SK-N-SH (cell line): ENCODE measurements at regions not wholly inside any gene's neighbourhood (a gene's known extent, or its start where the extent isn't known, plus 50 kb on each side); places are given as distances from the start of the nearest gene placed in this dataset.

Experiments
- CTCF ChIA-PET: fragments of 300-600, 350-600 bp; formaldehyde crosslinking; extraction: SDS; loops from one replicate; lab custom pipeline; 2021; lab: Yijun Ruan, JAX
- POLR2A ChIA-PET: fragments of 350-600 bp; sonication (Branson Sonifier 250); formaldehyde crosslinking; extraction: SDS; loops from one replicate; lab custom pipeline; 2020; ENCODE audit warnings: antibody characterized with exemption, inconsistent platforms; lab: Yijun Ruan, JAX
- DNase-seq: peaks from one replicate; pipeline ENCODE4 v3.0.0; 2012
- H2AFZ ChIP-seq: fragments of 200-600 bp; sonication (generic); 2 replicates; pipeline ENCODE4 v1.8.1; 2016; ENCODE audit warnings: antibody characterized with exemption, mild to moderate bottlenecking, low read depth
- H3F3A ChIP-seq: fragments of 200-600 bp; sonication (generic); replicated peaks from 2 replicates; pipeline ENCODE3; 2016; ENCODE audit warnings: antibody characterized with exemption, mild to moderate bottlenecking; ENCODE audit not compliant: insufficient read depth
- H3K27ac ChIP-seq, 2 experiments: fragments of 200-500 bp in 1 of 2; fragments of 200-600 bp in 1 of 2; sonication (Bioruptor generic) in 1 of 2; sonication (generic), shearing (Covaris generic) in 1 of 2; 2 replicates each; pipeline versions ENCODE4 v1.5.1 to v1.6.1; 2014 to 2016; ENCODE audit warnings: low read depth in 2 of 2, inconsistent platforms in 1 of 2, low read length in 1 of 2, mild to moderate bottlenecking in 1 of 2, mixed read lengths in 1 of 2
- H3K27me3 ChIP-seq: fragments of 200-600 bp; sonication (generic), shearing (Covaris generic); 2 replicates; pipeline ENCODE4 v1.6.1; 2016; ENCODE audit warnings: mixed run types; ENCODE audit not compliant: insufficient read depth
- H3K36me3 ChIP-seq, 2 experiments: fragments of 200-500 bp in 1 of 2; fragments of 200-600 bp in 1 of 2; sonication (Bioruptor generic) in 1 of 2; sonication (generic) in 1 of 2; replicated peaks in 1 of 2; 2 replicates each; pipeline versions ENCODE3 to v1.5.1; 2014 to 2016; ENCODE audit warnings: low read length in 1 of 2, mild to moderate bottlenecking in 1 of 2; ENCODE audit not compliant: insufficient read depth in 2 of 2, control insufficient read depth in 1 of 2
- H3K4me1 ChIP-seq, 2 experiments: fragments of 200-500 bp in 1 of 2; fragments of 200-600 bp in 1 of 2; sonication (Bioruptor generic) in 1 of 2; sonication (generic), shearing (Covaris generic) in 1 of 2; 2 replicates each; pipeline versions ENCODE4 v1.5.1 to v1.6.1; 2014 to 2016; ENCODE audit warnings: low read depth in 1 of 2, low read length in 1 of 2, mixed run types in 1 of 2; ENCODE audit not compliant: insufficient read depth in 2 of 2, control insufficient read depth in 1 of 2
- H3K4me2 ChIP-seq: fragments of 200-600 bp; sonication (generic), shearing (Covaris generic); 2 replicates; pipeline ENCODE4 v1.6.1; 2017; ENCODE audit warnings: mixed run types
- H3K4me3 ChIP-seq, 2 experiments: fragments of 200-500 bp in 1 of 2; fragments of 200-600 bp in 1 of 2; sonication (Bioruptor generic) in 1 of 2; sonication (generic), shearing (Covaris generic) in 1 of 2; 2 replicates each; pipeline versions ENCODE4 v1.5.1 to v1.8.1; 2014 to 2016; ENCODE audit warnings: low read depth in 2 of 2, inconsistent platforms in 1 of 2, low read length in 1 of 2, mild to moderate bottlenecking in 1 of 2, mixed read lengths in 1 of 2, moderate library complexity in 1 of 2
- H3K79me2 ChIP-seq: fragments of 200-600 bp; sonication (generic); 2 replicates; pipeline ENCODE4 v1.8.1; 2017; ENCODE audit warnings: mild to moderate bottlenecking; ENCODE audit not compliant: insufficient read depth
- H3K9ac ChIP-seq: fragments of 200-600 bp; sonication (generic); 2 replicates; pipeline ENCODE4 v1.6.1; 2017; ENCODE audit warnings: mixed run types
- H3K9me2 ChIP-seq: fragments of 200-600 bp; sonication (generic); 2 replicates; pipeline ENCODE4 v1.6.1; 2017; ENCODE audit warnings: mixed run types
- H3K9me3 ChIP-seq: fragments of 200-600 bp; sonication (generic); 2 replicates; pipeline ENCODE4 v1.6.1; 2017; ENCODE audit warnings: mixed run types, mild to moderate bottlenecking, moderate library complexity
- H4K20me1 ChIP-seq: fragments of 200-600 bp; sonication (generic); 2 replicates; pipeline ENCODE4 v1.6.1; 2017; ENCODE audit warnings: mild to moderate bottlenecking, mixed run types; ENCODE audit not compliant: insufficient read depth
- ELF1 ChIP-seq: IDR thresholded peaks from 2 replicates; pipeline ENCODE4 v1.4.0; 2012
- EP300 ChIP-seq, 2 experiments: IDR thresholded peaks; 2 replicates each; pipeline versions ENCODE4 v1.4.0 to v1.6.1; 2012; ENCODE audit warnings: borderline replicate concordance in 1 of 2, low read depth in 1 of 2, low read length in 1 of 2
- FOSL2 ChIP-seq: IDR thresholded peaks from 2 replicates; pipeline ENCODE4 v1.4.0; 2012; ENCODE audit warnings: low read depth, mild to moderate bottlenecking, moderate library complexity, borderline replicate concordance
- GABPA ChIP-seq: IDR thresholded peaks from 2 replicates; pipeline ENCODE4 v1.4.0; 2012; ENCODE audit warnings: low read depth, mild to moderate bottlenecking
- JUND ChIP-seq: IDR thresholded peaks from 2 replicates; pipeline ENCODE4 v1.4.0; 2012
- MEF2A ChIP-seq: IDR thresholded peaks from 2 replicates; pipeline ENCODE4 v1.4.0; 2012; ENCODE audit warnings: low read depth, borderline replicate concordance
- RAD21 ChIP-seq: IDR thresholded peaks from 2 replicates; pipeline ENCODE4 v1.6.1; 2012; ENCODE audit warnings: mild to moderate bottlenecking, low read length
- RXRA ChIP-seq: IDR thresholded peaks from 2 replicates; pipeline ENCODE4 v1.4.0; 2012; ENCODE audit warnings: low read depth, mild to moderate bottlenecking, borderline replicate concordance
- SIN3A ChIP-seq: IDR thresholded peaks from 2 replicates; pipeline ENCODE4 v1.6.1; 2012; ENCODE audit warnings: low read depth, mild to moderate bottlenecking, low read length, moderate library complexity, borderline replicate concordance
- SMC3 ChIP-seq: IDR thresholded peaks from 2 replicates; pipeline ENCODE4 v1.6.1; 2012; ENCODE audit warnings: low read depth, low read length, improper control_type of control experiment
- TAF1 ChIP-seq: IDR thresholded peaks from 2 replicates; pipeline ENCODE4 v1.6.1; 2012; ENCODE audit warnings: low read depth, mild to moderate bottlenecking, low read length, moderate library complexity, borderline replicate concordance
- TEAD4 ChIP-seq: IDR thresholded peaks from 2 replicates; pipeline ENCODE4 v1.4.0; 2012; ENCODE audit warnings: mild to moderate bottlenecking, borderline replicate concordance; ENCODE audit not compliant: insufficient read depth
- WGBS: methylation state at CpG from one replicate; pipeline ENCODE4 v1.1.6; 2017; ENCODE audit warnings: low lambda C conversion rate; 5-methylcytosine and 5-hydroxymethylcytosine counted together
- TF ChIP-seq, protein P1 (sequence below): IDR thresholded peaks from 2 replicates; pipeline ENCODE4 v1.4.0; 2012; ENCODE audit warnings: low read depth, borderline replicate concordance
- TF ChIP-seq, protein P2 (sequence below): fragments of 150-350 bp; IDR thresholded peaks from 2 replicates; pipeline ENCODE4 v1.6.1; 2017; ENCODE audit warnings: antibody characterized with exemption, low read length, low read depth, borderline replicate concordance
- TF ChIP-seq, protein P3 (sequence below): IDR thresholded peaks from 2 replicates; pipeline ENCODE4 v1.4.0; 2012; ENCODE audit warnings: low read depth, borderline replicate concordance

DNA sequence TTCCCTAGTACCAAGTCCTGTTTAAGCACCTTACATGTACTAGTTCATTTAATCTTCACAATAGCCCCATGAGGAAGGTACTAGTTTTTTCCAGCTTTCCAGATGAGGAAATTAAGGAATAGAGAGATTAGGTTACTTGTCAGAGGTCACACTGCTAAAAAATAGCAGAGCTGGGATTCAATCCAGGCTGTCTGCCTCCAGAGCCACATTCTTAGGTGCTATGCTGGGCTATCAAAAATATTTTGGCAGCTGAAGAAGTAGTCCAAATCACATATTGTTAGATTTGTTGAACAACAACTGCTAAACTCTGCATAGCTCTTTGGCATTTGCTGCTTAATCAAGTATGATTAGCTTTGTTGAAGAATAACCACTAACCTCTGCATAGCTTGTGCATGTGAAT lies 591.5 kb upstream of the KLF4 start:
- Histone ChIP-seq H4K20me1 (no peaks in the 10 kb centered on the region), H3K4me2 (no peak overlapping the region), H2AFZ (no peak overlapping the region), H3K9me2 (no peaks in the 10 kb centered on the region), H3K9ac (no peak overlapping the region), H3K27me3 (peaks cover 16% of the 10 kb centered on the region; the same call in 1 of the 2 replicates), H3K27ac (no peak overlapping the region), H3K36me3 (no peaks in the 10 kb centered on the region), H3F3A (no peaks in the 10 kb centered on the region), H3K79me2 (no peaks in the 10 kb centered on the region), H3K4me3 (no peak overlapping the region), H3K4me1 (peaks cover 0 to 15% of the 10 kb centered on the region in 2 experiments; a peak in 1 of 4 replicates), H3K9me3 (no peaks in the 10 kb centered on the region)
- CTCF ChIA-PET = interaction anchor here (1.0 kb wide), 1 partner anchor 26 kb away, joined by 3 read pairs; no protein-coding TSS in a partner anchor
- no peak for DNase-seq
- TF ChIP-seq, protein P1, sequence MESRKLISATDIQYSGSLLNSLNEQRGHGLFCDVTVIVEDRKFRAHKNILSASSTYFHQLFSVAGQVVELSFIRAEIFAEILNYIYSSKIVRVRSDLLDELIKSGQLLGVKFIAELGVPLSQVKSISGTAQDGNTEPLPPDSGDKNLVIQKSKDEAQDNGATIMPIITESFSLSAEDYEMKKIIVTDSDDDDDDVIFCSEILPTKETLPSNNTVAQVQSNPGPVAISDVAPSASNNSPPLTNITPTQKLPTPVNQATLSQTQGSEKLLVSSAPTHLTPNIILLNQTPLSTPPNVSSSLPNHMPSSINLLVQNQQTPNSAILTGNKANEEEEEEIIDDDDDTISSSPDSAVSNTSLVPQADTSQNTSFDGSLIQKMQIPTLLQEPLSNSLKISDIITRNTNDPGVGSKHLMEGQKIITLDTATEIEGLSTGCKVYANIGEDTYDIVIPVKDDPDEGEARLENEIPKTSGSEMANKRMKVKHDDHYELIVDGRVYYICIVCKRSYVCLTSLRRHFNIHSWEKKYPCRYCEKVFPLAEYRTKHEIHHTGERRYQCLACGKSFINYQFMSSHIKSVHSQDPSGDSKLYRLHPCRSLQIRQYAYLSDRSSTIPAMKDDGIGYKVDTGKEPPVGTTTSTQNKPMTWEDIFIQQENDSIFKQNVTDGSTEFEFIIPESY = no peak
- no peak for TF ChIP-seq RXRA
- TF ChIP-seq RAD21 = no peak
- no peak for TF ChIP-seq JUND
- no peak for TF ChIP-seq ELF1
- no peak for TF ChIP-seq EP300 (IDR thresholded peaks at IDR 0.05; ENCODE audit: borderline replicate concordance in 1 of 2, low read depth in 1 of 2, low read length in 1 of 2)
- TF ChIP-seq FOSL2 = no peak
- TF ChIP-seq, protein P2, sequence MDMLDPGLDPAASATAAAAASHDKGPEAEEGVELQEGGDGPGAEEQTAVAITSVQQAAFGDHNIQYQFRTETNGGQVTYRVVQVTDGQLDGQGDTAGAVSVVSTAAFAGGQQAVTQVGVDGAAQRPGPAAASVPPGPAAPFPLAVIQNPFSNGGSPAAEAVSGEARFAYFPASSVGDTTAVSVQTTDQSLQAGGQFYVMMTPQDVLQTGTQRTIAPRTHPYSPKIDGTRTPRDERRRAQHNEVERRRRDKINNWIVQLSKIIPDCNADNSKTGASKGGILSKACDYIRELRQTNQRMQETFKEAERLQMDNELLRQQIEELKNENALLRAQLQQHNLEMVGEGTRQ = no peak
- no peak for TF ChIP-seq TAF1
- TF ChIP-seq GABPA = no peak
- no peak for TF ChIP-seq TEAD4
- no peak for TF ChIP-seq MEF2A
- TF ChIP-seq, protein P3, sequence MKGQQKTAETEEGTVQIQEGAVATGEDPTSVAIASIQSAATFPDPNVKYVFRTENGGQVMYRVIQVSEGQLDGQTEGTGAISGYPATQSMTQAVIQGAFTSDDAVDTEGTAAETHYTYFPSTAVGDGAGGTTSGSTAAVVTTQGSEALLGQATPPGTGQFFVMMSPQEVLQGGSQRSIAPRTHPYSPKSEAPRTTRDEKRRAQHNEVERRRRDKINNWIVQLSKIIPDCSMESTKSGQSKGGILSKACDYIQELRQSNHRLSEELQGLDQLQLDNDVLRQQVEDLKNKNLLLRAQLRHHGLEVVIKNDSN = no peak
- POLR2A ChIA-PET = no interaction called here

DNA sequence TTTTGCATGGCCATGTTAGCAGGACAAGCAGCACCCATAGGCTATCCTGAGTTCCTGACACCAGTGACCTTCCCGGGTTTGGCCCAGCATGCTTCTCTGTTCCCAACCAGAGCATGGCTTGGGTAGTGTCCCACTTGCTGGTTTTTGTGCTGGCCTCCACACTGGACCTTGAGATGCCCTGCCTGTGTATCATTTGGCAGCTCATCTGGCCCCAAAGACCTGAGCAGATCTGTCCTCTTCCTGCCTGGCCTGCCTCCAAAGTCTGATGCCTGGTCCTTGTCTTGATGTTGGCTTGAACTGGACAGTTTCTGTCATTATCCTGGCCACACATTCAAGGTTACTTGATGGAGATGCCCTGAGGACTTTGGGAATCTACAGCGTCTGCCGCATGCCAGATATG lies 590.7 kb upstream of the KLF4 start:
- Histone ChIP-seq H3K4me2 (no peak overlapping the region), H3F3A (no peaks in the 10 kb centered on the region), H3K36me3 (no peaks in the 10 kb centered on the region), H3K9me3 (no peaks in the 10 kb centered on the region), H3K27ac (no peak overlapping the region), H2AFZ (no peak overlapping the region), H3K9ac (no peak overlapping the region), H3K4me1 (peaks cover 0 to 15% of the 10 kb centered on the region in 2 experiments; a peak in 1 of 4 replicates), H3K9me2 (no peaks in the 10 kb centered on the region), H3K27me3 (peaks cover 16% of the 10 kb centered on the region; the same call in 1 of the 2 replicates), H3K4me3 (no peak overlapping the region), H4K20me1 (no peaks in the 10 kb centered on the region), H3K79me2 (no peaks in the 10 kb centered on the region)
- WGBS = 52% methylated on average over 3 of the region's 3 CpGs
- ChIA-PET POLR2A (no interaction called here), CTCF (interaction anchor here (1.0 kb wide), 1 partner anchor 25 kb away, joined by 3 read pairs; no protein-coding TSS in a partner anchor)
- DNase-seq = no peak
- TF ChIP-seq SIN3A = no peak
- no peak for TF ChIP-seq ELF1
- TF ChIP-seq, protein P2 = no peak
- no peak for TF ChIP-seq SMC3
